OCI-LY1 (cell line): ENCODE measurements at regions not wholly inside any gene's neighbourhood (a gene's known extent, or its start where the extent isn't known, plus 50 kb on each side); places are given as distances from the start of the nearest gene placed in this dataset.

Source experiments
- EZH2 ChIP-seq: fragments of 200-600 bp; sonication (generic), shearing (Covaris generic); IDR thresholded peaks from 2 replicates; pipeline ENCODE4 v1.8.0; 2017; ENCODE audit warnings: borderline replicate concordance, mixed run types, mild to moderate bottlenecking, antibody characterized with exemption, low read length, moderate library complexity, mixed read lengths
- TF ChIP-seq, protein P1 (sequence below): fragments of 200-600 bp; sonication (generic), shearing (Covaris generic); IDR thresholded peaks from 2 replicates; pipeline ENCODE4 v1.5.1; 2017; ENCODE audit warnings: mild to moderate bottlenecking, antibody characterized with exemption, low read length, moderate library complexity, mixed read lengths

GRCh38 chr13:34883396-34883795, 58.7 kb upstream of the NBEA start:
- TF ChIP-seq, protein P1, sequence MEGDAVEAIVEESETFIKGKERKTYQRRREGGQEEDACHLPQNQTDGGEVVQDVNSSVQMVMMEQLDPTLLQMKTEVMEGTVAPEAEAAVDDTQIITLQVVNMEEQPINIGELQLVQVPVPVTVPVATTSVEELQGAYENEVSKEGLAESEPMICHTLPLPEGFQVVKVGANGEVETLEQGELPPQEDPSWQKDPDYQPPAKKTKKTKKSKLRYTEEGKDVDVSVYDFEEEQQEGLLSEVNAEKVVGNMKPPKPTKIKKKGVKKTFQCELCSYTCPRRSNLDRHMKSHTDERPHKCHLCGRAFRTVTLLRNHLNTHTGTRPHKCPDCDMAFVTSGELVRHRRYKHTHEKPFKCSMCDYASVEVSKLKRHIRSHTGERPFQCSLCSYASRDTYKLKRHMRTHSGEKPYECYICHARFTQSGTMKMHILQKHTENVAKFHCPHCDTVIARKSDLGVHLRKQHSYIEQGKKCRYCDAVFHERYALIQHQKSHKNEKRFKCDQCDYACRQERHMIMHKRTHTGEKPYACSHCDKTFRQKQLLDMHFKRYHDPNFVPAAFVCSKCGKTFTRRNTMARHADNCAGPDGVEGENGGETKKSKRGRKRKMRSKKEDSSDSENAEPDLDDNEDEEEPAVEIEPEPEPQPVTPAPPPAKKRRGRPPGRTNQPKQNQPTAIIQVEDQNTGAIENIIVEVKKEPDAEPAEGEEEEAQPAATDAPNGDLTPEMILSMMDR = no peak
- TF ChIP-seq EZH2 = no peak
